Inflammatory macrophage (primary cell): ENCODE measurements at regions not wholly inside any gene's neighbourhood (a gene's known extent, or its start where the extent isn't known, plus 50 kb on each side); places are given as distances from the start of the nearest gene placed in this dataset.
"Not testable (repeated sequence)": the region's sequence is repeated elsewhere in the genome, so short reads cannot be mapped to it uniquely, and the experiment has no call there.

Source experiments
- DNase-seq, 2 donors: peaks; one replicate each; pipeline ENCODE4 v3.0.0-alpha.2; 2020 to 2022

DNA sequence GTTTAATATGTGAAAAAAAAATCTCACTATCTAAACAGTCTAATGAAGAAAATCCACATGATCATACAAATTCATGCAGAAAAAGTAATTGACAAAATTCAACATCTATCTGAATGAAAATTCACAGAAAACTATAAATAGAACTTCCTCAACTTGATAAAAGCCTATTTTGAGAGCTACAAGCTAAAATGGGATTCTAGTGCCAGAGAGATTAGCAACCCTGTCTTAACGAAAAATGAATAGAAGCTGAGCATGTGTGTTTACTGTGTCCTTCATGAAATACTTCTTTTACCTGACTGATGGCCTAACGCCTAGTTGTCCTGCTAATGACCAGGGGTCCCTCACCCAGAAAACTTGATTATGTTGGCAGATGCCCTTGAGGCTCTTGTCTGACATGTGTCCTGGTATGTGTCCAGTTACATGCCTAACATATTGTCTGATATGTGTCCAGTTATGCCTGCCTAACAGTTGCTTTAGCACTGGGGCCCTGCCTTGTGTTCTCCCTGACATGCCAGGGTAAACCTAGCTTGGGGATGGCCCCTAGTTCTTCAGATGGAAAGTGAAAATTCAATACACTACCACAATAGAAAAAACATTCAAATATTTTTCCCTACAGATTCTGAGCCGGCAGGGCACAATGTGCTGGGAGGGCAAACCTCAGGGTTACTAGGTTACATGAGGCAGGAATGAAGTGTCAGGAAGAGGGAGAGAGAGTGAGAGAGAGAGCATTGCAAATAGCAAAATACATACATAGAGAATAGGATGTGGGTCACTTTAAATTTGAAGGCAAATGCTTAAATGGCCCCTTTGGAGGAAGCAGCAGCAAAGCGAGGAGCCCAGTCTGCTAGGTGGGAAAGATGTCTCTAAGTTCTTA is 834.0 kb downstream of the CDH11 start:
- DNase-seq, result no peak

DNA sequence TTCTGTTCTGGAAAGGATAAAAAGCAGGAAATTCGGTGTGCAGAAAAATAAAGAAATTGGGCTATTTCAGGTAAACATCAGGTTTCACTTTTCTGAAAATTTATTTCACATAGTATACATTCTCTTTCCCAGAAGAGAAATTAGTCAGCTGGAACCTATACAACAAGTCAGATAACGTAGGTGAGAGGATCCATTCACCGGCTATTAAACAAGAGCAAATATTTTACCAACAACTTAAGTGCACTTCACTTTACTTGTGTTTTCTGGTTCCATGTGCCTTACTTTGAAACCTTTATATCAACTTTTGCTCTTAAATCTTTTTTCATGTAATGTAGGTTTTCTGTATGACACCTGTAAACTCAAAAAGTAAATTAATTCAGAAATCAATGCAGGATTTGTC is 839.7 kb downstream of the CDH11 start:
- no peak for DNase-seq

DNA sequence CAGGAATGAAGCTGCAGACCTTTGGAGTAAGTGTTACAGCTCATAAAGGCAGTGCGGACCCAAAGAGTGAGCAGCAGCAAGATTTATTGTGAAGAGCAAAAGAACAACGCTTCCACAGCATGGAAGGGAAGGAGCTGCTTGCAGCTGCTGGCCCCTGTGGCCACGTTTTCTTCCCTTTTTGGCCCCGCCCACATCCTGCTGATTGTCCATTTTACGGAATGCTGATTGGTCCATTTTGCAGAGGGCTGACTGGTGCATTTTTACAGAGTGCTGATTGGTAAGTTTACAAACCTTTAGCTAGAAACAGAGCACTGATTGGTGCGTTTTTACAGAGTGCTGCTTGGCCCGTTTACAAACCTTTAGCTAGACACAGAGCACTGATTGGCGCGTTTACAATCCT is 841.5 kb downstream of the CDH11 start:
- no peak for DNase-seq

DNA sequence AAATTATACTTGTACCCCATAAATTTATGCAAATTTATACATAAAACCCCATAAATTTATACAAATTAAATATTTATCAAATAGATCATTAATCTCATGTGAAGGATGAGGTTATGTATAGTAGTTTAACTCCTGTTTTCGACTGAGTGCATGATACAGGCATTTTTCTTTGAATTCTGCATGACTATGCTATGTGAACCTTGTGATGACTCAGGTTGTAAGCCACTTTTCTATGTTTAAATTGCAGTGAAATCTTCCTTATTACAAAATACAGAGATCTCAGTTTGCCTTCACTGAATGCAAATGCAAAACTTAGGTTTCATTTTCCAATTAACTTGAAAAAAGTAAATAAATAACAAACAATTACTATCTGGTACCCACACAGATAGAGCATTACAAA is 843.7 kb downstream of the CDH11 start:
- DNase-seq, result no peak

DNA sequence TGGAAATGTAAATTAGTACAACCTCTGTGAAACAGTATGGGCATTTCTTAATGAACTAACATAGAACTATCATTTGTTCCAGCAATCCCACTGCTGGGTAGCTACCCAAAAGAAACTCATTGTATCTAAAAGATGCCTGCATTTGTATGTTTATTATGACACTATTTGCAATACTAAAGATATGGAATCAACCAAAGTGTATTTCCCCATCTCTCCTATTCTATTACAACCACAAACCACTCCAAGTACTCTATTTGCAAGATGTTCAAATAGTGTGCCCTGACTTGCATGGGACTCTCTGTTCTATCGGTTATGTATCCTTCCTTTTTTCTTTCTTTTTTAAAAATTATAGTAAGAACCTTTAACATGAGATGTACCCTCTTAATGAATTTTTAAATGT is 845.2 kb downstream of the CDH11 start:
- DNase-seq, result no peak

DNA sequence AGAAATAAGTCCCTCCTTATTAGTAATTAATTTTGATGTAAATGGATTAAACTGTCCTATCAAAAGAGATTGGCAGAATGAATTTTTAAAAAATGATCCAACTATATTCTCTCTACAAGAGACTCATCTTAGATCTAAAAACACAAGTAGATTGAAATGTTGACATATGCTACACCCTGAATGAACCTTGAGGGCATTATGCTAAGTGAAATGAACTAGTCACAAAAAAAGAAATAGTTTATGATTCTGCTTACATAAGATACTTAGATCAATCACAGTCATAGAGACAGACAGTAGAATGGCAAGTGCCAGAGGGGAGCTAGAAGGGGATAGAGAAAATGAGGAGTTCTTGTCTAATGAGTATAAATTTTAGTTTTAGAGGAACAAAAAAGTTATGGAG is 849.8 kb downstream of the CDH11 start:
- no peak for DNase-seq

DNA sequence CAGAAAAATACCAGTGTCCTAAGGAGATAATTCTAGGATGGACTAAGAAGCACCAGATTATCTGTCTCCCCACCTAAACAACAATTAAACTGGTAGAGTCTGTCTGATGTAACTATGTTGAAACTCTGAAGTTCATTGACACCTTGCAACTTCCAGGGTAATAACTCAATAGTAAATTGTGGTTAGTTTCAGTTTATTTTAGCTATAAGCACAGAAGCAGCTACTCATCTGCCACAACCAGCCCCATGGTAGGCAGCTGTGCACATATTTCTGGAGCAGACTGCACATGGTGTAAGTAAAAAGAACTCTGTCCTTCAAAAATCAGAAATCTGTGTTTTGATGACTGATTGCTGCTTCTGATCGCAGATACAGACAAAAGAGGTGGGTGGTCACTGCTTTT is 852.1 kb downstream of the CDH11 start:
- no peak for DNase-seq

DNA sequence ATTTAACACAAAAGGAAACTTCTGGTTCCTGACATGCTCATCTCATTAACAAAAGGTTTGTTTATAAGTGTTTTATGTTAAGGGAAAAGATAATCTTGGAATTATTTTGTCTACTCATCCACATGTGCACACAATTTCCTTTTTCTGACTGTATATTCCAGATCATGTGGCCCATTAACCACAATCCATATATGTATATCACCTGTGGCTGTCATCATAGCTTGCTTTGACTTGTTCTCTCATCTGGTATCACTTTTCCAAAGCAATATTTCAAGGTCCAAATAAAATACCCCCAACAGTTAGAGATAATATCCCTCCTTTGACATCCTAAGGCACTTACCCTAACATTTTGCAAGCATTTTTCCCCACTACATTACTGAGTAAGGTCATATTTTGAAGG is 856.1 kb downstream of the CDH11 start:
- DNase-seq, result no peak

DNA sequence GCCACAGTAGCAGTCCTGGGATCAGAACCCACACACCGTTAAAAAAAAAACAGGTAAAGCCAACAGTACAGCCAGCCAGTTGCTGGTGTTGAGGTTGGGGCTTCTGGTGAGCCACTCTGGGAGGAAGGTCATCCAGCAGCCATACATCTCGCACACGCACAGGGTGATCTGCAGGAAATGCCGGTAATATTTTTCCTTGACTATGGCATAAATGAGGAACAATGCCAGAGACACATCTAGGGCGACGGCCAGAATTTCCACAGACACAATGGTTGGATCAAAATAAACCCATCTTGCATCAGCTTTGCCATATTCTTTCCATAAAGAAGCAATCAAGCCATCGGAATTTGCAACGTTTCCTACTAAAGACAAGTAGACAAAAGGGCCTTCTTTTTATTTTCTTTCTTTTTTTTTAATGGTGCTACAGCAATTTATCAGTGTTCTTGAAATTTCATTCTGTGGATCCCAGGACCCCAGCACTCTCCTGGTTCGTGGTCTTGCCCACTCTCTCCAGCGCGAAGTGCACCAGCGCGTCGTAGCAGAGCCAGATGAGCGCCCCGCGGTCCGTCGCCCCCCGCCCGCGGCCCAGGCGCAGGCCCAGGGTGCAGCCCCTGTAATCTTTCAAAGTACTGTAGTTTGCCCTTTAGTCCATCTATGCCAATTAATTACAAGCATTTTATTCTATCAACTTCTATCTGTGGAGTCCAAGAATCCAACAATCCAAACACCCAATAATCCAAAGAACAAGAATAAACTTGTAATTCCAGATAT is 861.0 kb downstream of the CDH11 start:
- not testable (repeated sequence) for DNase-seq

DNA sequence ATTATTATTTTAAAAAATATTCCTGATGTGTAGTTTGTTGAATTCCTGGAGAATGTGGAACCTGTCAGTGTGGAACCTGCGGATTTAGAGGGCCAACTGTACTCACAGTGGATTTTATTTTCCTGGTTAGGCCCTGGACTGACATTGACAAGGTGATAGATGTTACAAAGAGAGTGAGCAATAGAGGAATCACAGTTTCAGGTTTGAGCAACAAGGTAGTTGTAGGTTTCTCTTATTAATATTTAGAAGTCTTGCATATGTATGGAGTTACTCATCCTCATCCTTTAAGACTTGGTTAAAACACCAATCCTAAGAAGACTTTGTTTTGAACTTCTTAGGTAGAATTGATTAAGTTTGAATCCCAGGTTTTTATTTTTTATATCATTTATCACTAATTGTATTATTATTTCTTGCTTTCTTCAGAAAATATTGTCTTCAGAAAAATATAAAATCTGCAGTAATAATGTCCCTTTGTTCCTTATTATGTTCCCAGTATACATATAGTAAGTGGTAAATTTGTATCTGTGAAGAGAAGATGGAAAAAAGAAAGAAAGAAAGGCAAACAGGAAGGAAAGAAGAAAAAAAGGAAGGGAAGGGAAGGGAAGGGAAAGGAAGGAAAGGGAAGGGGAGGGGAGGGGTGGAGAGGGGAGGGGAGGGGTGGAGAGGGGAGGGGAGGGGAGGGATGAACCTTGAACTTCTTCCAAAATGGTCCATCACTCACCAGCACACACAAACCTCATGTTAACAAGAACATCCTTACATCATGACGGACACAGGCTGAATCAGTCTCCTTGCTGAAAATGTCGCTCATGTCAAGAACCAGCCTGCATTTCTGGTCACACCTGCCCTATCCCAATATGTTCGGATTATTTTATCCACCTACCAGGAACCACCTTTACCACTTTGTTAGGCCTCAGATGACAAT is 867.2 kb downstream of the CDH11 start:
- DNase-seq, result no peak

DNA sequence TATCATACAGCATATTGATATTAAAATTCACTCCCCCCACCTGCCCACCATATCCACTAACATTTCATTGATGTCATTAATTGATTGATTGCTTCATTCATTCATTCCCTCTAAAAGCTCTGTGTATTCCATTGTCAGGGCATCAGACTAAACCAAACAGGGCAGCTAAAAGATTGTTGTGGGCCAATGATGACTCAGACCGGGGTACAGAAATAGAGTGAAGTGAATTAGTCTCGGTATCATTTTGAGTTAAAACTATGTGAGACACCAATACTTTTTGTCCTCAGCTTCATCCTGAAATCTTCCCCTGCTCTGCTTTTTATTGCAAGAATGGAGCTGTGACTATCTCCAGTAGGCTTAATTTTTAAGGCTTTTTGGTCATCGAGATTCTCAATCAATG is 868.3 kb downstream of the CDH11 start:
- DNase-seq, result no peak

DNA sequence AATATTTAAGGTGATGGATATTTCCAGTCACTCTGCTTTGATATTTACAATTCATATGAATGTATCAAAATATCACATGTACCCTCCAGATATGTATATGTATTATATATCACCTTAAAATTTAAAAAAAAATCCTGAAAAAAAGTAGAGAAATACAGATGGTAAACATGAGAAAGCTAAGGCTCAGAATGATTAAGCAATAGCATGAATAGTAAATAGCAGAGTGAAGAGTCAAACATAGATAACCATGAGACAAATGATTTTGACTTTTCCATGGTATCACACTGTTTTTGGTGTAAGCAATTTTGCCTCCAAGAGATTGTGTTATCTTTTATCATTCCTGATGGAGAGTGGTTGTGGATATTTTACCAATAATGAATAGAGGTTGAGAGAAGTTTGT is 868.8 kb downstream of the CDH11 start:
- DNase-seq, result no peak

DNA sequence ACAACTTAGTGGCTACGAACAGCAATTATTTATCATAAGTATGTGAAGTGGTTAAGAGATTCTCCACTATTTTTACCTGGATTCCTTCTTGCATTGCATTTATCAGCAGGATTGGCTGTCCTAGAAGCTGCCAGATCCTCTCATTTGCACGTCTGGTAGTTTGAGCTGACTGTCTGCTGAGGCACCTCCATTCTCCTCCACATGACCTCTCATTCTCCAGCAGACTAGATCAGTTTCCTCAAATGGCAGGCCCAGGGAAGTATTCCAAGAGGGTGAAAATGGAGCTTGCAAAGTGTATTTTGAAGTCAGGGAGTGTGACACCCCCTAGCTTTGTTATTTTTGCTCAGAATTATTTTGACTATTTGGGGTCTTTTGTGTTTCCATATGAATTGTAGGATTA is 870.1 kb downstream of the CDH11 start:
- no peak for DNase-seq

DNA sequence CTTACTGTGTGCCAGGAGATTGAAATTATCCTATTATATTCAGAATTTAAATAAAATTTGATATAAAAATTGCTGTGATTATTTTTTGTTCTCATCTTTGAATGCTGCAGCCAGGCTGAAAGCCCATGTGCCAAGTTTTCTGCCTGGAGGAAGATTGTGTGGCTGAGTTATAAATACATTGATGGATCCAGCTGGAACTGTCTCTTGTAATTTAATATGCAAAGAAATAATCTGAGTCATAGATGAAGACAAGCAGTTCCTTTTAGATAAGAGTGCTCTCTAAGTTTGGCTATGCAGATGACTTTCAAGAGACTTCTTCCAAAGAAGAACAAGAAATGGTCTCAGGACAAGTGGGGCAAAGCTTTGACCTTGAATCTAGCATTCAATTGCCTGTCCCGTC is 871.0 kb downstream of the CDH11 start:
- no peak for DNase-seq

DNA sequence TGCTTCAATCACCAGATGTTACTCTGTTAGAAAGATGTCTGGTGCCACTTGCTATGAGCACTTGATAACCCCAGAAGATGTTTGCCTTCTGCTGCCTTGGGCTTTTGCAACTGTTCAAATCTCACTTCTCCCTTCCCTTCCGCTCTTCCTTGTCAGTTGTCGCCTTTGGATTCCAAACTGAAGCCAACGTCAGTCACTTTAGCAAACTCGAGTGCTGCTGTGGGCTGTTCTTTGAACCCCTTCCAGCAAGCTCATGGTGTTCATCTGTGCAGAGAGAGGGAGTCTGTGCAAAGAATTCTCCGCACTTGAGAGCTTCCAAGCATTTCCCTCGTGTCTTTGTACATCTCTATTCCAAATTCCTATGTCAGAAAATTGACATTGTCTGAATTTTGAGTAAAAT is 879.4 kb downstream of the CDH11 start:
- DNase-seq, result no peak

DNA sequence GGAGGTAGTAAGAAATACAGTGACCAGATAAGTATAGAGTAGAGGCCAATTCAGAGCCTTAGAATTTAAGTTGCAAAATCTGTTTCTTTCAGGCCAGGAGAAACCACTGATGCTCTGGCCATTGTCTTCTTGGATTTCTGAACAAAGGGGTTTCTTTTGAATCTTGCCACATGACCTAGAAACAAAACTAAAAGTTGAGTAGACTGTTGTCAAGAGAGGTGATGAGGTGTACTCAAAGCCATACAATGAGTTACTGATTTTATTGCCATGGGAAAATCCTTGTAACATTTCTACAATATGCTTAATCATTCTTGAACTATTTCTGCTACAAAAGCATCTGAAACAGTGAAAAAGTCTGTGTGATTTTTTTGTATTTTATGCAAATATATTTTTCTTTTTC is 881.3 kb downstream of the CDH11 start:
- DNase-seq, result no peak

DNA sequence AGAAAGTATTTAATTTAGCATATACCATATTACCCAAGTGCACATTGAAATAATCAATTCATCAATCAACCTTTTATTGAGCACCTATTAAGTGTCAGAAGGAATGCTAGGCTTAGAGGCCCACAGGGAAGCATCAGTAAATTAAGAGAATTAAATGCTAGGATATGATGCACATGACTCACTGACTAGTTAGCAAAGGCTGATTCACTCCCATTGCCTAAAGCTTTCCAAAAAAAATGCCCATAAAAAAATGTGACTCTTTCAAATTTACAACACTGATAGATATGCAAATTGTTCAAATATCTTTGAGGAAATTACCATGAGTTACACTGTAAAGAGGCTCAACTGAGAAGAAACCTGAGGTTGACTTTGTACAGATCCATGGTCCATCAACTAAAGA is 883.3 kb downstream of the CDH11 start:
- no peak for DNase-seq

DNA sequence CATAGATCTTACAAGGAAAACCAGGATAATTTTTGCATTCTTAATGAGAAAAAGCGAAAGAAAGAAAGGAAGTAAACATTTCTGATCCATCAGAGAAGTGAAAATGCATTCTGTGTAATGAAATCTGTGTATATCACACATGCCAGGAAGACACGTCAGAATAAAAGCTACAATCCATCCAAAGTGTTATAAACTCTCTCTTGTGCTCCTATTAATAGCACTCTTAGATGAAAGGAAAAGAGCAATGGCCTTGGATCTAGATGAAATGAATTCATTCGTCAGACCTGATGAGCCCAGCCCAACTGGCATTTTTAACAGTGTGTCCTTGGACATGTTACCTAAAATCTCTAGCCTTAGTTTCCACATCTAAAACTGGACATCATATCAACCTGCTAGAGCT is 885.5 kb downstream of the CDH11 start:
- no peak for DNase-seq

DNA sequence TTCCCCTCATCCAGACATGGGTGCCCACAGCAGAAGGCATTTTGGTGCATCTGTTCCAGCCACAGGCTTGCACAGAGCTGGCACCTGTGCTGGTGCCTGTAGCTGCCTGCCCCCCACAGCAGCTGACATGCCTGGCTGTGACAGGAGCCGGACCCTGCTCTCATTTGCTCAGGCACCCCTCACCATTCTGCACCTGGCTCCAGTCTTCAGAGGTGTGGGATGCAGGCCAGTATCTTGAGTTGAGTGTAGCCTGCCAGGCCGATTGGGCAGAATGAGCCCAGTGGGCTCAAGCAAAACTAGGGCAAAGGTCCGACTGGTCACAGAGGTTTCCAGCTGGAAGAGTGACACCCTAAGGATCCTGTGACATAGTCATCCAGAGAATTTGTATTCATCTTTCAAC is 887.7 kb downstream of the CDH11 start:
- no peak for DNase-seq

DNA sequence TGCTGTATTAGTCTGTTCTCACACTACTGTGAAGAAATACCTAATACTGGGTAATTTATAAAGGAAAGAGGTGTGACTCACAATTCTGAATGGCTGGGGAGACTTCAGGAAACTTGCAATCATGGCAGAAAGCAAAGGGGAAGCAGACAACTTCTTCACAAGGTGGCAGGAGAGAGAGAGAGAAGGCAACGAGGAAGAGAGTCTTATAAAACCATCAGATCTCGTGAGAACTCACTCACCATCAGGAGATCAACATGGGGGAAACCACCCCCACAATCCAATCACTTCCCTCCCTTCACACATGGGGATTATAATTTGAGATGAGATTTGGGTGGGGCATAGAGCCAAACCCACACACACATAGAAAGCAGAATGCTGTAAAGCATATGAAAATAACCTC is 896.2 kb downstream of the CDH11 start:
- DNase-seq, result no peak

DNA sequence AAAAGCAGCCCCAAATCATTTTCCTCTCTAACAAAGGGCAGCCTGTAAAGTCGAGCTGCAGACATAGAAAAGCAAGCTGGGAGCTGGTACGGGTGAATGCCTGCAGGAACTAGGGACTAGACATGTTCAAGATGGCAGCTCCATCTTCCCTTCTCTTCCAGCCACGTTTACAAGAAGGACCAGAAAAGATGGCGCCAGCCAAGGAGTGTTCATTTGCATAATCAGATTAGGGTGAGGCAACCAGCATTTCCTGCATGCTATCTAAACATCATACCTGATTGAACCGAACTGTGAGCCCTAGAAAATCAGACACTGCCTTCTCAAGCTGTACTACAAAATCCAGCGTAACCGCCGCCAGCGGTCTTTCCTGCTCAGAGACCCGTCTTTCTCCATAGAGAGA is 896.8 kb downstream of the CDH11 start:
- no peak for DNase-seq

DNA sequence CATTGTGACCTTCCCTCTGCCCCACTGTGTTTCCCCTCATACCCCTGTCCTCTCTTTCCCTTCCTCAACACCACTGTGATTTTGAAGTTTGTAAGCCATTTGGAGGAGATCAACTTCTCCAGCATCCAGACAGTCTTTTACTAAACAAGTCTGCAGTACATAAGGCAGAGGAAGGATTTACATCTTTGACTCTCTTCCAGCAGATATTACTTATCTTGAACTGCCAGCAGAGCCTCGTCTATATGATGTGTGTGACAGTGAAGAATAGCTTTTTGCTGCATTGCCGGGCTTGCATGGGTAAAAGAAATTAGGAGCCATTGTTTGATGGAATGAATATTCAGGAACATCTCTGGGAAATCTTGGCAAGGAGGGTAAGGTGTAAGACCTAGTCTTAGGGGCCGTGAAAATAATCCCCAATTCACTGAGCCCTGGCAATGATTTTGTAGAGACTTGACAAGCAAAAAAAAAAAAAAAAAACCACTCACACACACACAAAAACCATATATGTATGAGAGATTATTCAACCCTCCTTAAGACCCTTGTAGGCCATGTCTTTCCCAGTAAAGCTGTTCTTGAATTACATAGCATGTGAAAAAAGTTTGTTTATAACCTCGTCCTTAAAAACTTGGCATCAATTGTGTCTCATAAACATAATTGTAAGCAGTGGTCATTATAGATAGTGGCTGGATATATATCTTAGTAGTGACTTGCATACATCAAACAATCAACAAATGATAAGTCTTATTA is 903.9 kb downstream of the CDH11 start:
- DNase-seq, result no peak
